PC-9 (cell line): ENCODE measurements at regions not wholly inside any gene's neighbourhood (a gene's known extent, or its start where the extent isn't known, plus 50 kb on each side); places are given as distances from the start of the nearest gene placed in this dataset.

ENCODE experiments used
- BruUV-seq: library from RNA; stranded (reverse); fragments of 400-500 nt; replicated peaks from 2 replicates; lab custom pipeline; 2021; lab: Mats Ljungman, UMichigan
- CTCF ChIA-PET: fragments of 300-600 bp; sonication (Branson Sonifier 250); formaldehyde crosslinking; loops from one replicate; lab custom pipeline; 2022; ENCODE audit warnings: antibody characterized with exemption; lab: Charles Lee
- POLR2A ChIA-PET: fragments of 300-600 bp; sonication (Branson Sonifier 250); formaldehyde crosslinking; loops from one replicate; lab custom pipeline; 2022; ENCODE audit warnings: antibody characterized with exemption; ENCODE audit not compliant: unreplicated experiment; lab: Charles Lee
- DNase-seq, 2 experiments: peaks; one replicate each; pipeline versions ENCODE4 v3.0.0 to v3.0.0-alpha.2; 2015 to 2022; ENCODE audit warnings: mixed read lengths in 1 of 2
- H2AFZ ChIP-seq: fragments of 200-600 bp; sonication (generic); 2 replicates; pipeline ENCODE4 v1.8.1; 2017; ENCODE audit warnings: antibody characterized with exemption
- H3F3A ChIP-seq: fragments of 200-600 bp; sonication (generic); 2 replicates; pipeline ENCODE4 v1.8.1; 2017; ENCODE audit warnings: antibody characterized with exemption, mild to moderate bottlenecking, low read depth; ENCODE audit not compliant: insufficient read depth
- H3K27ac ChIP-seq: fragments of 200-600 bp; sonication (generic); 2 replicates; pipeline ENCODE4 v1.6.1; 2016; ENCODE audit warnings: mixed run types
- H3K27me3 ChIP-seq: fragments of 200-600 bp; sonication (generic); 2 replicates; pipeline ENCODE4 v1.6.1; 2016; ENCODE audit warnings: low read depth, mixed run types; ENCODE audit not compliant: insufficient read depth
- H3K36me3 ChIP-seq: fragments of 200-600 bp; sonication (generic); 2 replicates; pipeline ENCODE4 v1.6.1; 2016; ENCODE audit warnings: low read depth, mixed run types
- H3K4me1 ChIP-seq: fragments of 200-600 bp; sonication (generic); replicated peaks from 2 replicates; pipeline ENCODE4 v1.6.1; 2016; ENCODE audit warnings: mixed run types; ENCODE audit not compliant: insufficient read depth
- H3K4me2 ChIP-seq: fragments of 200-600 bp; sonication (generic); 2 replicates; pipeline ENCODE4 v1.6.1; 2017; ENCODE audit warnings: mixed run types
- H3K4me3 ChIP-seq: fragments of 200-600 bp; sonication (generic); 2 replicates; pipeline ENCODE4 v1.6.1; 2016; ENCODE audit warnings: mixed run types
- H3K79me2 ChIP-seq: fragments of 200-600 bp; sonication (generic); 2 replicates; pipeline ENCODE4 v1.6.1; 2017; ENCODE audit warnings: low read depth, mixed run types
- H3K9me2 ChIP-seq: fragments of 200-600 bp; sonication (generic); 2 replicates; pipeline ENCODE4 v1.8.1; 2017; ENCODE audit warnings: mild to moderate bottlenecking; ENCODE audit not compliant: insufficient read depth
- H3K9me3 ChIP-seq: fragments of 200-600 bp; sonication (generic); 2 replicates; pipeline ENCODE4 v1.8.1; 2016; ENCODE audit warnings: low read depth; ENCODE audit not compliant: insufficient read depth
- H4K20me1 ChIP-seq: fragments of 200-600 bp; sonication (generic); 2 replicates; pipeline ENCODE4 v1.8.1; 2017; ENCODE audit not compliant: insufficient read depth
- CTCF ChIP-seq: fragments of 200-600 bp; sonication (generic); conservative IDR thresholded peaks from 2 replicates; pipeline ENCODE4 v1.6.1; 2017; ENCODE audit warnings: mixed run types, antibody characterized with exemption, mild to moderate bottlenecking, moderate library complexity
- EZH2 ChIP-seq: fragments of 200-600 bp; sonication (generic); IDR thresholded peaks from 2 replicates; pipeline ENCODE4 v1.8.0; 2017; ENCODE audit warnings: antibody characterized with exemption, low read depth
- intact Hi-C: fragments of 100-400 bp; cut with micrococcal nuclease; formaldehyde crosslinking; loops from one replicate; pipeline ENCODE4 v1.10.0; 2022; ENCODE audit not compliant: unreplicated experiment

GRCh38 chr18:29309366-29309765, 1132.4 kb upstream of the CDH2 start:
- Histone ChIP-seq H3K9me2 (no peaks in the 10 kb centered on the region), H3K4me1 (no peaks in the 10 kb centered on the region), H3K9me3 (no peaks in the 10 kb centered on the region), H4K20me1 (no peaks in the 10 kb centered on the region), H2AFZ (no peak overlapping the region), H3K27ac (no peak overlapping the region), H3K36me3 (no peaks in the 10 kb centered on the region), H3K4me3 (no peak overlapping the region), H3K79me2 (no peaks in the 10 kb centered on the region), H3F3A (no peaks in the 10 kb centered on the region), H3K4me2 (no peak overlapping the region), H3K27me3 (no peaks in the 10 kb centered on the region)
- no peak for TF ChIP-seq EZH2
- TF ChIP-seq CTCF = no peak
- BruUV-seq = no TSS peak
- DNase-seq = no peak
- ChIA-PET CTCF (no interaction called here), POLR2A (no interaction called here)
- intact Hi-C loops = no loop called here

GRCh38 chr18:29307982-29308381, 1131.1 kb upstream of the CDH2 start:
- H3K4me3 ChIP-seq = no peak overlapping the region
- TF ChIP-seq CTCF = no peak
- no peak for TF ChIP-seq EZH2
- no peaks in the 10 kb centered on the region for H3K4me1 ChIP-seq
- no peaks in the 10 kb centered on the region for H3K9me2 ChIP-seq
- POLR2A ChIA-PET = no interaction called here
- BruUV-seq = no TSS peak
- H3F3A ChIP-seq = no peaks in the 10 kb centered on the region
- intact Hi-C loops = no loop called here
- no peaks in the 10 kb centered on the region for H3K36me3 ChIP-seq
- no peaks in the 10 kb centered on the region for H4K20me1 ChIP-seq
- no peak overlapping the region for H2AFZ ChIP-seq
- no peaks in the 10 kb centered on the region for H3K9me3 ChIP-seq
- H3K27me3 ChIP-seq = no peaks in the 10 kb centered on the region
- DNase-seq = no peak
- CTCF ChIA-PET = no interaction called here
- no peak overlapping the region for H3K27ac ChIP-seq
- no peak overlapping the region for H3K4me2 ChIP-seq
- H3K79me2 ChIP-seq = no peaks in the 10 kb centered on the region

GRCh38 chr18:29307231-29307630, 1130.3 kb upstream of the CDH2 start:
- H4K20me1 ChIP-seq = no peaks in the 10 kb centered on the region
- ChIA-PET CTCF (no interaction called here), POLR2A (no interaction called here)
- no peak overlapping the region for H3K4me3 ChIP-seq
- H3K36me3 ChIP-seq = no peaks in the 10 kb centered on the region
- intact Hi-C loops = no loop called here
- no peaks in the 10 kb centered on the region for H3F3A ChIP-seq
- DNase-seq = no peak
- H3K9me2 ChIP-seq = no peaks in the 10 kb centered on the region
- no peak overlapping the region for H2AFZ ChIP-seq
- TF ChIP-seq CTCF (no peak), EZH2 (no peak)
- H3K9me3 ChIP-seq = no peaks in the 10 kb centered on the region
- H3K4me2 ChIP-seq = no peak overlapping the region
- H3K27ac ChIP-seq = no peak overlapping the region
- H3K79me2 ChIP-seq = no peaks in the 10 kb centered on the region
- BruUV-seq = no TSS peak
- no peaks in the 10 kb centered on the region for H3K4me1 ChIP-seq
- no peaks in the 10 kb centered on the region for H3K27me3 ChIP-seq
